HL-60/S4 treated with retinoic acid at 250 ng/mL for 4 days and 3 days (cell line): ENCODE measurements at regions not wholly inside any gene's neighbourhood (a gene's known extent, or its start where the extent isn't known, plus 50 kb on each side); places are given as distances from the start of the nearest gene placed in this dataset.

ENCODE experiments used
- in situ Hi-C: fragments of 300-500 bp; cut with MboI; formaldehyde crosslinking; loops from 2 replicates; pipeline ENCODE4 v1.7.0; 2022; ENCODE audit warnings: low sequenced_read_pairs

DNA sequence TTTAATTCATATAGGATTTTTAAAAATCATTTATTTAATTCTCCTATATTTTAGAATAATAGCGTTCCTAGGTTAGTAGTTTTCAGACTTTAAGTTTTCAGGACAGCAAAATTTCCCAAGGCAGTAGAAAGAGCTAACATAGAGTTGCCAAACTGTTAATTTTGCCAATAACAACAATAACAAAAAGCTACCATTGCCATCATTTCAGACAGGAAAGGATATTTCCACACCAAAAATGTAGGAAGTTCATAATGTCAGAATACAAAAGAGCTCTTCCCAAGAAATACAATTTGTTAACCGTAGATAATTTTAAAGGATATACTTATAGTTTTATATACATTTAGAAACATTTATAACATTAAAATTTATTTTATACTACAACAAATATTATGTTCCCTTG is 81.4 kb upstream of the EEA1 start:
- in situ Hi-C loops, result no loop called here

DNA sequence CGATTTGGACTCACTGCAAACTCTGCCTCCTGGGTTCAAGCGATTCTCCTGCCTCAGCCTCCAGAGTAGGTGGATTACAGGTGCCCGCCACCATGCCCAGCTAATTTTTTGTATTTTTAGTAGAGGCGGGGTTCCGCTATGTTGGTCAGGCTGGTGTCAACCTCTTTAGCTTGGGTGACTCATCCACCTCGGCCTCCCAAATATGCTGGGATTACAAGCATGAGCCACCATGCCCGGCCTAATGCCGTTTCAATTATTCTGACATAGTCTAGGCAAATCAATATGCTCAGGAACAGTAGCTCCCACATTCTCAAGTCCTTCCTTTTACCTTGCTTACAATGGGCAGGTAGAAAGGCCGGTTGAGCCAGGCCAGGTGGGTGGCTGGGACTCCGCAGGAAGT is 82.0 kb upstream of the EEA1 start:
- in situ Hi-C loops, result no loop called here

GRCh38 chr12:93015871-93016751 is 87.0 kb upstream of the EEA1 start:
- in situ Hi-C loops, result no loop called here

GRCh38 chr12:93016752-93017350 is 87.8 kb upstream of the EEA1 start:
- in situ Hi-C loops, result no loop called here

GRCh38 chr12:93018610-93019009 is 89.5 kb upstream of the EEA1 start:
- in situ Hi-C loops, result no loop called here

DNA sequence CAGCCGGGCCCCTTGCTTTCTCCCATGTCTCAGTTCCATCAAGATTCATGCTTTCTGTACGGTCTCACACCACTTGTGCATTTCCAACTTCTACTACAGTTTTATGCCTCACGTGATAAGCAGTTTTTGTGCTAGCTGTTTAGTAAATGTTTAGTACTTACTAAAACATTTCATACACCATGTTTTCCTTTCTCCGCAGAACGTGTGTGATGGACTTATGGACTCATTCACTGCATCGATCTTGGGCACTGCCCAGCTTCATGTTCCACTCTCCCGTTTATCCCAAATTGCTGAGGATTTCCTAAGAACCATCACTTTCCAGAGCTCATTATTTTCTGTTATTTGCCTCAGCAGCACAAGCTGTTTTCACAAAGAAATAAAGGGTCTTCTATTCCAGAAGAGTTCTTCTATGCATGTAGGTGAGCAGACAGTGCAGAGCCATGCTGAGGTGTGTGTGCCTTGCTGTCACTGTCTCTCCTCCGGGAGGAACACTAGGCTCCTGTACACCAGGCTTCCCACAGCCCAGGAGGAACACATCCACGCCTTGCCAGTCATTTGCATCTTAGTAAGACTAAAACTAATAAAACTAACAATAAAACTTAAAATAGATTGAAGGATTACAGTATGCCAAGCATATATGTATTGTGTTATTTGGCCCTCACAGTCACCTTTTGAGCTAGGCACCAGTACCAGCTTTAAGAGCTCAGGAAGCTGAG is 90.3 kb upstream of the EEA1 start:
- in situ Hi-C loops, result no loop called here

- in situ Hi-C loops, result no loop called here
These were observed 91.0 kb upstream of the EEA1 start for GRCh38 chr12:93019975-93020630.

DNA sequence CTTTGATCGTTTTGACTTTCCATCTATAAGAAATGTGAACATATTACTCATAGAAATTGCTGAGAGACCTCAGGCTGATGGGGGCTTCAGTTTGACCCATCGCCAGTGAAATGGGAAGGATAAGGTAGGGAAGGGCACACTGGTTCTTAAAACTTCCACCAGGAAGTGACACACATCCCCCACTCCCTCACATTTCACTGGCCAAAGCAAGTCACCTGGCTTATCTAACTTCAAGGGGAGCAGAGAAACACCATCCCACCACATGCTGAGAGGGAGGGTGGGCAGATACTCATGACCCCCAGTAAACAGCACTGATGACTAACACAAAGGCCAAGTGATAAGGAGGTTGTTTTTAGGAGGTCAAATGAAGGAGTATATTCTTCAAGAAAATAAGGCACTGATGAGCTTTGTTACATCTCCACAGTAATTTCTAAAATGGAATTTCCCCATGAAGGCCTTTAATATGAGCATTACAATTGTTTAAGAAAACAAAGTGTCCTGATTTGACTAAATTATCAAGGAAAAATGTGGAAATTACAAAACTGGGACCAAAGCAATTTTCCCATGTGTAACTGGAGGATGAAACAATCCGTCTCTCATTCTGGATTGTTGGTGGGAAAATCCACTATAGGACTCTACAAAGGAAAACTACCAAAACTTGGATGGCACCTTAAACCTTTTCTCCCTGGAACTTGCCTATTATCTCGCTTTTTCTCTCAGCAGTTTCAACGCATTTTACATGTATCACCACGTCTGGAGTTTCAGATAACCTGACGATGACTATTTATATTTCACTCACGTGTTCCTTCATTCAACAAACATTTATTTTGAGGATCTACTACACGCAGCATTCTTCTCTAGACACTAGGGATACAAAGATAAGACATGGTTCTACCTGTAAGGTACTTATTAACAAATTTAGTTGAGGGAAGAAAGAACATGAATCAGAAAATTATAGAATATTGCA is 91.8 kb upstream of the EEA1 start:
- in situ Hi-C loops, result no loop called here

- in situ Hi-C loops, result no loop called here
These were observed 93.7 kb upstream of the EEA1 start for GRCh38 chr12:93022603-93023340.

DNA sequence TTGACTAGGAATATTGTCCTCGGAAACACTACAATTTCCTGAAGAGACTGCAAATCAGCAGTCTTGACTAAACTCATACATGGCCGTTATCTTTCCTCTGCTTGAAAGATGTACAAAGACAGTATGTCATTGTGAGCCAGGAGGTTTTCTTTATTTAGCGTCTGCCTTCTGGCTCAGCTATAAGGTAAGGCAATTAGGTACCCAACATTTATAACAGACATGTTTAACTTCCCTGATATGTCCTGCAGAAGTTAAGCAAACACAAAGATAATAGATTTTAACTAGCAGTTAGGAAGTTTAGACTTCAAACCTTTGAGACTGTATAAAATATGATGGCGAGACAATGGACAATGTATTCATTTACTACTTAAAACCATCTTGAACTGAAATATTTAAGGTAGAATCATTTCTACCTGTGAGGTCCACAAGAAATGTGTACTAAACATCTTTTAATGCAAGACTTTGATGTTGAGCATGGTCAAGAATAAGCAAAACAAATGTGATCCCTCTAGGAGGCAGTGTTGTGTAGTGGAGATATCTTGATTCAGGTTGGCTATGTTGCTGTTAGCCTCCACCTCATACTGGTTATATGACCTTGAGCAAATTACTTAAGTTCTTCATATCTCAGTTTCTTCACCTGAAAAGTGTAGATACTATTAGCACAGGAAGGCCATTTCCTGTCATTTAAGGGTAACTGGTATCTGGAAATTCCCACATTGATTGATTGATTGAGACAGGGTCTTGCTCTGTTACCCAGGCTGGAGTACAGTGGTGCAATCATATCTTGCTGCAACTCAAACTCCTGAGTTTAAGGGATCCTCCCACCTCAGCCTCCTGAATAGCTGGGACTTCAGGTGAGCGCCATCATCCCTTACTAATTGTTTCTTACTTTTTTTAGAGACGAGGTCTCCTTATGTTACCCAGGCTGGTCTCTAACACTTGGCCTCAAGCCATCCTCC is 96.3 kb upstream of the EEA1 start:
- in situ Hi-C loops, result no loop called here

DNA sequence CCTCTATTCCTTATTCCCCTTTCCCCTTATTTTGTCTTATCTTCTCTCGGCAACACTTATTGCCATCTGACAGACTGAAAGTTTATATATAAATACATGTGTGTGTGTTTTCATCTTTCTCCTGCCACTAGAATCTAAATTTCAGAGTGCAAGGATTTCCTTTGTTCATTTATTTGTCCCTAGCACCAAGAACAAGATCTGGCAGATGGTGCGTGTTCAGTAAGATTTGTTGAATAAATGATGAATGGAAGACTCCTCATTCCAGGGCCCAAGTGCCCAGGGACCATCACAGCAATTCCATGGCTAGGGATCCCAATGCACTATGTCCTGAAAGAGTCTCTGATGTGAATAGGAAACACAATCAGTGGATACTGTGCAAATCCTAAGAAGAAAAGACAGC is 97.9 kb upstream of the EEA1 start:
- in situ Hi-C loops, result no loop called here

DNA sequence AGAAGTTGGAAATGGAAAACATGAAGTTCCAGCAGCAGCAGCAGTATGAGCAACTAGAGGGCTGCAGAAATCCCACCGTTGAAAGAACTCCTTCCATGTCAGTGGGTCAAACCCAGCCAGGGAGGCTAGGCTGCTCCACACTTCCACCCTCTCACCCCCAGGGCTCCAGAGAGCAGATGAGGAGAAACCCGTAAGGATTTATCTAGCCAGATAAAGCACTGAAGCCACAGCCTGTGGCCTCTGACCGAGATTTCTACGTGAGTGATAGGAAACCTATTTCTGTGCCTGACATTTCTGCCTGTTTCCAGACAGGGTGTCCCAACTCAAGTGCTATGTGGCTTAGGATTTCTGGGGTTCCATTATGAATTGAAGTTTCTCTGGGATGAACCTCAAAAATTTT is 100.0 kb upstream of the EEA1 start:
- in situ Hi-C loops, result no loop called here

GRCh38 chr12:93031028-93031427 is 101.9 kb upstream of the EEA1 start:
- in situ Hi-C loops, result no loop called here

GRCh38 chr12:93032758-93033157 is 103.7 kb upstream of the EEA1 start:
- in situ Hi-C loops, result no loop called here

- in situ Hi-C loops, result no loop called here
These were observed 104.9 kb upstream of the EEA1 start for GRCh38 chr12:93033948-93034347.

DNA sequence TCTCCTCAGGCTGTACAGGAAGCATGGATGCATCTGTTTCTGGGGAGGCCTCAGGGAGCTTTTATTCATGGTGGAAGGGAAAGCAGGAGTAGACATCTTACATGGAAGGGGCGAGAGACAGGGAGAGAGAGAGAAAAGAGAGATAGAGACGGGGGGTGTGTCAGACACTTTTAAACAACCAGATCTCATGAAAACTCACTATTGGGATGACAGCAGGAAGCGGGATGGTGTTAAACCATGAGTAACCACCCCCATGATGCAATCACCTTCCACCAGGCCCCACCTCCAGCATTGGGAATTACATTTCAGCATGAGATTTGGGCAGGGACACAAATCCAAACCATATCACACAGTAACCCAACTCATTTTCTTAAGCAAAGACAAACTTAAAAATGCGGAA is 110.0 kb upstream of the EEA1 start:
- in situ Hi-C loops, result no loop called here

DNA sequence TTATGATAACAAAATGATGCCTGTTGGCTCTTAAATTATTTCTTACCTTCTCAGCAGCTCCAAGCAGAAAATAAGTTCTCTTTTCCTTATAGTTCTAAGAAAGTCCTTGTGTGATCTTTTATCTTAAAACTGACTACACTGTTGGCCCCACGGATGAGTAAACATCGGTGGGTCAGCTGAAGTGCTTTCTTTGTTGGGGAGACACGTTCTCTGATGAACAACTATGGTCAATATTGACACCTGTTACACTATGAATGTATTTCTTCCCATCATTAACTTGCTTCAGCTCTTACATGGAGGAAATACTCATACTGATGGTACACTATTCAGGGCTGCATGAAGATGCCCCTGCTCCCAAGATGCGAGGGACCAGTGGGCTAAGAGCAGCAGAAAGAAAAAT is 110.8 kb upstream of the EEA1 start:
- in situ Hi-C loops, result no loop called here

DNA sequence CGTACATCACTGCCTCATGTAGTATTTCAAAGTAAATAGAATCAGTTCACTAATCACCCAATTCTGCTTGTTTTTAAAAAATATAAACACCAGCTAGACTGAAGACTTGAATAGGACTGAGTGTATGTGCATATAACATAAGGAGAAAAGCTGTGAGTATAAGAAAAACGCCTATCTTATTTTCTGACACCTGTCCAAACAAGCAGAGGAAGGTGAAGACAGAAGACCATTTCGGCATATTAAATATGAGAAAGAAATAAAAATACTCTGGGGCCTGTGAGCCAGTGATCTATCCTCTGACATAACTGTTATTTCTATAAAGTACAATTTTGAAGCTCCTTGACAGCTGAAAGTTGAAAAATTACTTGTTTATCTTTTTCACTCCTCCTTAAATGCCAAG is 111.3 kb upstream of the EEA1 start:
- in situ Hi-C loops, result no loop called here
